ENCODE measurements at regions not wholly inside any gene's neighbourhood (a gene's known extent, or its start where the extent isn't known, plus 50 kb on each side); places are given as distances from the start of the nearest gene placed in this dataset.

DNA sequence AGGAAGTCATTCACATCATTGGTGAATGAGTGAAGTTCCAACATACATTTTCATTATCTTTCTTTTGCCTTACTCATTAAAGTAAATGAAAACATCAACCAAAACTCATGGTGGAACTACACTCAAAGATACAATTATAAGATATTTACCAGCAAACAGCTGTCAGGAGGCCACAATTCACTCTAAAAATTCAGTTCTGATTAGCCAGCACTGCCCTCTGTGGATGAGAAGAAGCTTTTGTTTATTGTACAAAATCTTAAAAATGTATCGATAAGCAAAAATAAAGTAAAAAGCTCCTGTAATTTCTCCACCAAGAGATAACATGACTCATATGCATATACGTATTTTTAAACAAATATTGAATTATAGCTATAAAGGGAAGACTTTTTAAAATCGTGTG is 73.5 kb upstream of the RAPGEF4 start:
- H3K9me2 ChIP-seq (ENCODE audit: insufficient read depth): no peaks in the 10 kb centered on the region
- TF ChIP-seq ELF1 (IDR thresholded peaks at IDR 0.05; ENCODE audit: borderline replicate concordance, low read depth) (no peak), EGR1 (IDR thresholded peaks at IDR 0.05; ENCODE audit: low read depth) (no peak), SIN3A (IDR thresholded peaks at IDR 0.05; ENCODE audit: low read depth) (no peak), POLR2A (IDR thresholded peaks at IDR 0.05; ENCODE audit: borderline replicate concordance, extremely low read depth, insufficient read depth, insufficient read length) (no peak), ZFX (IDR thresholded peaks at IDR 0.05) (no peak), ZNF274 (IDR thresholded peaks at IDR 0.05; ENCODE audit: low read depth, low read length) (no peak), SRF (IDR thresholded peaks at IDR 0.05; ENCODE audit: low read depth) (no peak), FOSL1 (IDR thresholded peaks at IDR 0.05; ENCODE audit: low read depth) (no peak), CBX3 (IDR thresholded peaks at IDR 0.05; ENCODE audit: low read depth) (no peak)
- TF ChIP-seq, protein P1, sequence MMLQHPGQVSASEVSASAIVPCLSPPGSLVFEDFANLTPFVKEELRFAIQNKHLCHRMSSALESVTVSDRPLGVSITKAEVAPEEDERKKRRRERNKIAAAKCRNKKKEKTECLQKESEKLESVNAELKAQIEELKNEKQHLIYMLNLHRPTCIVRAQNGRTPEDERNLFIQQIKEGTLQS (IDR thresholded peaks at IDR 0.05): no peak
- TF ChIP-seq, protein P2, sequence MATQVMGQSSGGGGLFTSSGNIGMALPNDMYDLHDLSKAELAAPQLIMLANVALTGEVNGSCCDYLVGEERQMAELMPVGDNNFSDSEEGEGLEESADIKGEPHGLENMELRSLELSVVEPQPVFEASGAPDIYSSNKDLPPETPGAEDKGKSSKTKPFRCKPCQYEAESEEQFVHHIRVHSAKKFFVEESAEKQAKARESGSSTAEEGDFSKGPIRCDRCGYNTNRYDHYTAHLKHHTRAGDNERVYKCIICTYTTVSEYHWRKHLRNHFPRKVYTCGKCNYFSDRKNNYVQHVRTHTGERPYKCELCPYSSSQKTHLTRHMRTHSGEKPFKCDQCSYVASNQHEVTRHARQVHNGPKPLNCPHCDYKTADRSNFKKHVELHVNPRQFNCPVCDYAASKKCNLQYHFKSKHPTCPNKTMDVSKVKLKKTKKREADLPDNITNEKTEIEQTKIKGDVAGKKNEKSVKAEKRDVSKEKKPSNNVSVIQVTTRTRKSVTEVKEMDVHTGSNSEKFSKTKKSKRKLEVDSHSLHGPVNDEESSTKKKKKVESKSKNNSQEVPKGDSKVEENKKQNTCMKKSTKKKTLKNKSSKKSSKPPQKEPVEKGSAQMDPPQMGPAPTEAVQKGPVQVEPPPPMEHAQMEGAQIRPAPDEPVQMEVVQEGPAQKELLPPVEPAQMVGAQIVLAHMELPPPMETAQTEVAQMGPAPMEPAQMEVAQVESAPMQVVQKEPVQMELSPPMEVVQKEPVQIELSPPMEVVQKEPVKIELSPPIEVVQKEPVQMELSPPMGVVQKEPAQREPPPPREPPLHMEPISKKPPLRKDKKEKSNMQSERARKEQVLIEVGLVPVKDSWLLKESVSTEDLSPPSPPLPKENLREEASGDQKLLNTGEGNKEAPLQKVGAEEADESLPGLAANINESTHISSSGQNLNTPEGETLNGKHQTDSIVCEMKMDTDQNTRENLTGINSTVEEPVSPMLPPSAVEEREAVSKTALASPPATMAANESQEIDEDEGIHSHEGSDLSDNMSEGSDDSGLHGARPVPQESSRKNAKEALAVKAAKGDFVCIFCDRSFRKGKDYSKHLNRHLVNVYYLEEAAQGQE (IDR thresholded peaks at IDR 0.05; ENCODE audit: low read depth): no peak
- TF ChIP-seq, protein P3, sequence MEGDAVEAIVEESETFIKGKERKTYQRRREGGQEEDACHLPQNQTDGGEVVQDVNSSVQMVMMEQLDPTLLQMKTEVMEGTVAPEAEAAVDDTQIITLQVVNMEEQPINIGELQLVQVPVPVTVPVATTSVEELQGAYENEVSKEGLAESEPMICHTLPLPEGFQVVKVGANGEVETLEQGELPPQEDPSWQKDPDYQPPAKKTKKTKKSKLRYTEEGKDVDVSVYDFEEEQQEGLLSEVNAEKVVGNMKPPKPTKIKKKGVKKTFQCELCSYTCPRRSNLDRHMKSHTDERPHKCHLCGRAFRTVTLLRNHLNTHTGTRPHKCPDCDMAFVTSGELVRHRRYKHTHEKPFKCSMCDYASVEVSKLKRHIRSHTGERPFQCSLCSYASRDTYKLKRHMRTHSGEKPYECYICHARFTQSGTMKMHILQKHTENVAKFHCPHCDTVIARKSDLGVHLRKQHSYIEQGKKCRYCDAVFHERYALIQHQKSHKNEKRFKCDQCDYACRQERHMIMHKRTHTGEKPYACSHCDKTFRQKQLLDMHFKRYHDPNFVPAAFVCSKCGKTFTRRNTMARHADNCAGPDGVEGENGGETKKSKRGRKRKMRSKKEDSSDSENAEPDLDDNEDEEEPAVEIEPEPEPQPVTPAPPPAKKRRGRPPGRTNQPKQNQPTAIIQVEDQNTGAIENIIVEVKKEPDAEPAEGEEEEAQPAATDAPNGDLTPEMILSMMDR (IDR thresholded peaks at IDR 0.05 in 2 of 3, conservative IDR thresholded peaks at IDR 0.05 in 1 of 3; ENCODE audit: borderline replicate concordance in 1 of 3, insufficient read depth in 1 of 3, low read depth in 2 of 3, low read length in 2 of 3): no peak
- TF ChIP-seq, protein P4, sequence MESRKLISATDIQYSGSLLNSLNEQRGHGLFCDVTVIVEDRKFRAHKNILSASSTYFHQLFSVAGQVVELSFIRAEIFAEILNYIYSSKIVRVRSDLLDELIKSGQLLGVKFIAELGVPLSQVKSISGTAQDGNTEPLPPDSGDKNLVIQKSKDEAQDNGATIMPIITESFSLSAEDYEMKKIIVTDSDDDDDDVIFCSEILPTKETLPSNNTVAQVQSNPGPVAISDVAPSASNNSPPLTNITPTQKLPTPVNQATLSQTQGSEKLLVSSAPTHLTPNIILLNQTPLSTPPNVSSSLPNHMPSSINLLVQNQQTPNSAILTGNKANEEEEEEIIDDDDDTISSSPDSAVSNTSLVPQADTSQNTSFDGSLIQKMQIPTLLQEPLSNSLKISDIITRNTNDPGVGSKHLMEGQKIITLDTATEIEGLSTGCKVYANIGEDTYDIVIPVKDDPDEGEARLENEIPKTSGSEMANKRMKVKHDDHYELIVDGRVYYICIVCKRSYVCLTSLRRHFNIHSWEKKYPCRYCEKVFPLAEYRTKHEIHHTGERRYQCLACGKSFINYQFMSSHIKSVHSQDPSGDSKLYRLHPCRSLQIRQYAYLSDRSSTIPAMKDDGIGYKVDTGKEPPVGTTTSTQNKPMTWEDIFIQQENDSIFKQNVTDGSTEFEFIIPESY (IDR thresholded peaks at IDR 0.05; ENCODE audit: extremely low read depth, insufficient replicate concordance, low read length): no peak
- TF ChIP-seq, protein P5, sequence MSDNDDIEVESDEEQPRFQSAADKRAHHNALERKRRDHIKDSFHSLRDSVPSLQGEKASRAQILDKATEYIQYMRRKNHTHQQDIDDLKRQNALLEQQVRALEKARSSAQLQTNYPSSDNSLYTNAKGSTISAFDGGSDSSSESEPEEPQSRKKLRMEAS (IDR thresholded peaks at IDR 0.05): no peak
- ChIA-PET POLR2A (no interaction called here), RAD21 (ENCODE audit: low non-redundant PET in 1 of 2, low total read pairs in 2 of 2, uncharacterized antibody in 2 of 2, unreplicated experiment in 2 of 2) (no interaction called here), CTCF (no interaction called here)
- H2AFZ ChIP-seq (ENCODE audit: low read depth, low read length, poor library complexity, severe bottlenecking): no peak overlapping the region
- no peaks in the 10 kb centered on the region for H4K20me1 ChIP-seq (ENCODE audit: insufficient read depth)
- BruUV-seq (replicated peaks): no TSS peak
- H3K79me2 ChIP-seq (ENCODE audit: insufficient read depth, low read length): no peaks in the 10 kb centered on the region
- no peak overlapping the region for H3K27ac ChIP-seq (ENCODE audit: low read depth, low read length)
- ATAC-seq (no peak), DNase-seq (ENCODE audit: low read depth, low spot score) (no peak)
- no peak overlapping the region for H3K4me3 ChIP-seq (replicated peaks in 1 of 2; ENCODE audit: low read depth in 1 of 2, low read length in 2 of 2)
- H3K4me1 ChIP-seq (ENCODE audit: control insufficient read depth in 1 of 2, insufficient read depth in 2 of 2, low read length in 2 of 2): no peaks in the 10 kb centered on the region
- H3K9me3 ChIP-seq (ENCODE audit: control insufficient read depth in 1 of 2, insufficient read depth in 1 of 2, low read depth in 1 of 2, low read length in 2 of 2): peaks cover 0 to 10% of the 10 kb centered on the region in 2 experiments; a peak in 1 of 4 replicates
- no peaks in the 10 kb centered on the region for H3K27me3 ChIP-seq (ENCODE audit: insufficient read depth, low read length)
- intact Hi-C loops (cut with micrococcal nuclease): no loop called here
- H3K9ac ChIP-seq (ENCODE audit: low read length): no peak overlapping the region
- no peak overlapping the region for H3K4me2 ChIP-seq (ENCODE audit: low read length)
- no peaks in the 10 kb centered on the region for H3K36me3 ChIP-seq (ENCODE audit: control insufficient read depth in 1 of 2, insufficient read depth in 2 of 2, low read length in 2 of 2)

Data from HCT116 (cell line).